Activated naive CD4-positive, alpha-beta T cell treated with anti-CD3 and anti-CD28 coated beads, Interleukin-2, amount 50 U/mL, for 72 hours (primary cell): ENCODE measurements at regions not wholly inside any gene's neighbourhood (a gene's known extent, or its start where the extent isn't known, plus 50 kb on each side); places are given as distances from the start of the nearest gene placed in this dataset.

Source experiments
- ATAC-seq, 2 donors: fragments of 150-1000 bp; cut with Tn5 transposase; 2 replicates each; pipeline ENCODE4 v1.10.0; 2021; ENCODE audit warnings: mild to moderate bottlenecking in 2 of 2, moderate library complexity in 2 of 2
- DNase-seq, 2 donors: peaks; one replicate each; pipeline ENCODE4 v3.0.0; 2021 to 2022; ENCODE audit warnings: low spot score in 2 of 2
- H3K27ac Mint-ChIP-seq, 2 donors: one replicate each; pipeline ENCODE4 v1.8.0; 2022; ENCODE audit warnings: mild to moderate bottlenecking in 2 of 2, mixed read lengths in 2 of 2
- H3K36me3 Mint-ChIP-seq, 2 donors: one replicate each; pipeline ENCODE4 v1.8.0; 2022; ENCODE audit warnings: mixed read lengths in 2 of 2
- H3K9me3 Mint-ChIP-seq, 2 donors: one replicate each; pipeline ENCODE4 v1.8.0; 2022; ENCODE audit warnings: mixed read lengths in 2 of 2

DNA sequence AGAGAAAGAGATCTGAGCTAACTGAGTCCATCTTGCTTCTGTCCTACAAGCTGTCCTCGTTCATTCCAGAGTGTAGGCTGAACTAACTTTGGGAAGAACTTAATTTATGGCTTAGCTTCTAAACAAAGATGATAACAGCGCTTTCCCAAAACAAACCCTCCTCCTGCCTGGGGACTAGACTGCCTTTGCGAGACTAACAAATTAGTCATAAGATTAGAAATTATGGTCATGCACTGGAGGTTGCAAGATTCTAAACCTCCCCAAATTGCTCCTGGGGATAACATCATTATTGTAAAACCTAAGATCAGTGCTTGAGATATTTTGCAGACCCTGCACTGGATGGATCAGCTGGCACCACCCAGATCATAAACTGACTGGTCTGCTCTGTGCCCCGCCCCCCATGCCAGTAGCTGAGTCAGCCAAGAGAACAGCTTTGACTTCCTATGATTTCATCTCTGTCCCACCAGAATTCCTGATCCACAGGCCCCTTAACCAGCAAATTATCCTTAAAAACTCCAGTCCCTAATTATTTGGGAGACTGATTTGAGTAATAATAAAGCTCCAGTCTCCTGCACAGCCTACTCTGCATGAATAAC is 883.3 kb downstream of the TRIML1 start:
- ATAC-seq (no peak), DNase-seq (no peak)
- peaks cover 10 to 19% of the 10 kb centered on the region in 2 donors for H3K9me3 Mint-ChIP-seq
- no peak overlapping the region for H3K27ac Mint-ChIP-seq
- no peaks in the 10 kb centered on the region for H3K36me3 Mint-ChIP-seq

- Mint-ChIP-seq H3K27ac (no peak overlapping the region), H3K9me3 (peaks cover 0 to 5% of the 10 kb centered on the region in 2 donors), H3K36me3 (no peaks in the 10 kb centered on the region)
- ATAC-seq: no peak
- no peak for DNase-seq
Observed at GRCh38 chr4:189029976-189030504, 890.8 kb downstream of the TRIML1 start.

DNA sequence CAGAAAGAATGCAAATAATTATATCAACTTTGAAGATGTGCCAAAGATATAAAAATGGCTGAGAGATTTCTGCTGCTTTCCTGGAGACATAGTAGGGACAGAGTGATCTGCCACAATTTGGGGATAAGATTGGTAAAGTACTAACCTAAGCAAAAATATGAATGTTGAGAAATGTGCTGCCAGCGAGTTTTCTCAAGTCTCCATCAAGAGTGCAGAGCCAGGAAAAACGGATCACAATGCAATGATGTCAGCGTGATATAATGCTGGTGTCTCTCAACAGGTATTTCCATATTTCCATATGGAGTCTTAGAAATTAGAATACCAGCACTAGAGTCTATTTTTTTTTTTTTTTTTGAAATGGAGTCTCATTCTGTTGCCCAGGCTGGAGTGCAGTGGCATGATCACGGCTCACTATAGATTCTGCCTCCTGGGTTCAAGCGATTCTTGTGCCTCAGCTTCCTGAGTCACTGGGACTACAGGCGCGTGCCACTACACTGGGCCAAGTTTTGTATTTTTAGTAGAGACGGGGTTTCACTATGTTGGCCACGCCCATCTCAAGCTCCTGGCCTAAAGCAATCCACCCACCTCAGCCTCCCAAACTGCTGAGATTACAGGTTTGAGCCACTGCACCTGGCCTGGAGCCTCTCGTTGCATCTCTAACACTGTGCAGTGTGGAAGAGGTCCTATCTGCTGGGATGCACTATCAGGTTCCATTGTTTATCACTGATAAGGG is 893.5 kb downstream of the TRIML1 start:
- Mint-ChIP-seq H3K9me3 (peaks cover 5 to 8% of the 10 kb centered on the region in 2 donors), H3K36me3 (no peaks in the 10 kb centered on the region), H3K27ac (no peak overlapping the region)
- DNase-seq: no peak
- no peak for ATAC-seq

- ATAC-seq (no peak), DNase-seq (no peak)
- Mint-ChIP-seq H3K9me3 (peaks cover 6 to 8% of the 10 kb centered on the region in 2 donors), H3K27ac (no peak overlapping the region), H3K36me3 (no peaks in the 10 kb centered on the region)
Observed at GRCh38 chr4:189033801-189034347, 894.6 kb downstream of the TRIML1 start.

GRCh38 chr4:189035091-189035490 is 895.9 kb downstream of the TRIML1 start:
- no peaks in the 10 kb centered on the region for H3K36me3 Mint-ChIP-seq
- no peak for ATAC-seq
- no peak for DNase-seq
- H3K9me3 Mint-ChIP-seq: peaks cover 7 to 10% of the 10 kb centered on the region in 2 donors
- H3K27ac Mint-ChIP-seq: no peak overlapping the region

GRCh38 chr4:189035654-189036053 is 896.4 kb downstream of the TRIML1 start:
- Mint-ChIP-seq H3K9me3 (peaks cover 9 to 12% of the 10 kb centered on the region in 2 donors), H3K36me3 (no peaks in the 10 kb centered on the region), H3K27ac (no peak overlapping the region)
- ATAC-seq (no peak), DNase-seq (no peak)

DNA sequence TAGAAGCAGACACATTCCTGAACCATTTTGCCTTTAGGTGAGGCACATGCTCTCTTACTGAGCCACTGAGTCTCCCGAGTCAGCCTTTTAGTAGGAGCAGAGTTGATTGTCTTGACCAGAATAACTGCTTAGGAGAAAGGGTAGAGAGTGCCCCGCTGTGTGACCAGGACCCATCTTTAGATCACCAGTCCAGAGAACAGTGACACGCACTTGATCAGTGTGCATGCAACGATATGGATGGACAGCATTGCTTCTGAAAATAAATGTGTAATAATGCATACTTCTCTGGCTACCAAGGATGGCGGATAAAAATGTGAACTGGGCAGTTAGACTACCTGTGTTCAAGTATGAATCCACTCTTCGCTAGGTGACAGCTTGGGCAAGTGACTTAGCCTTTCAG is 897.7 kb downstream of the TRIML1 start:
- DNase-seq (no peak), ATAC-seq (no peak)
- Mint-ChIP-seq H3K9me3 (peaks cover 9 to 12% of the 10 kb centered on the region in 2 donors), H3K36me3 (no peaks in the 10 kb centered on the region), H3K27ac (no peak overlapping the region)

- Mint-ChIP-seq H3K36me3 (no peaks in the 10 kb centered on the region), H3K9me3 (peaks cover 11 to 12% of the 10 kb centered on the region in 2 donors), H3K27ac (no peak overlapping the region)
- no peak for DNase-seq
- ATAC-seq: no peak
Observed at GRCh38 chr4:189046642-189047041, 894.0 kb upstream of the FRG1 start.

- Mint-ChIP-seq H3K9me3 (peaks cover 4% of the 10 kb centered on the region in 2 donors), H3K36me3 (no peaks in the 10 kb centered on the region), H3K27ac (no peak overlapping the region)
- ATAC-seq (no peak), DNase-seq (no peak)
Observed at GRCh38 chr4:189048119-189048518, 892.6 kb upstream of the FRG1 start.

- Mint-ChIP-seq H3K9me3 (peaks cover 7% of the 10 kb centered on the region in 2 donors), H3K27ac (no peak overlapping the region), H3K36me3 (no peaks in the 10 kb centered on the region)
- ATAC-seq (no peak), DNase-seq (no peak)
Observed at GRCh38 chr4:189049682-189050081, 891.0 kb upstream of the FRG1 start.

- ATAC-seq (no peak), DNase-seq (no peak)
- H3K27ac Mint-ChIP-seq: no peak overlapping the region
- peaks cover 7% of the 10 kb centered on the region in 2 donors for H3K9me3 Mint-ChIP-seq
- H3K36me3 Mint-ChIP-seq: no peaks in the 10 kb centered on the region
Observed at GRCh38 chr4:189050643-189051042, 890.0 kb upstream of the FRG1 start.

GRCh38 chr4:189053621-189054020 is 887.1 kb upstream of the FRG1 start:
- Mint-ChIP-seq H3K27ac (no peak overlapping the region), H3K36me3 (no peaks in the 10 kb centered on the region), H3K9me3 (peaks cover 10 to 13% of the 10 kb centered on the region in 2 donors)
- ATAC-seq (no peak), DNase-seq (no peak)

GRCh38 chr4:189060104-189060503 is 880.6 kb upstream of the FRG1 start:
- Mint-ChIP-seq H3K36me3 (peaks cover 0 to 7% of the 10 kb centered on the region in 2 donors), H3K9me3 (peaks cover 14 to 24% of the 10 kb centered on the region in 2 donors), H3K27ac (no peak overlapping the region)
- no peak for DNase-seq
- ATAC-seq: no peak

DNA sequence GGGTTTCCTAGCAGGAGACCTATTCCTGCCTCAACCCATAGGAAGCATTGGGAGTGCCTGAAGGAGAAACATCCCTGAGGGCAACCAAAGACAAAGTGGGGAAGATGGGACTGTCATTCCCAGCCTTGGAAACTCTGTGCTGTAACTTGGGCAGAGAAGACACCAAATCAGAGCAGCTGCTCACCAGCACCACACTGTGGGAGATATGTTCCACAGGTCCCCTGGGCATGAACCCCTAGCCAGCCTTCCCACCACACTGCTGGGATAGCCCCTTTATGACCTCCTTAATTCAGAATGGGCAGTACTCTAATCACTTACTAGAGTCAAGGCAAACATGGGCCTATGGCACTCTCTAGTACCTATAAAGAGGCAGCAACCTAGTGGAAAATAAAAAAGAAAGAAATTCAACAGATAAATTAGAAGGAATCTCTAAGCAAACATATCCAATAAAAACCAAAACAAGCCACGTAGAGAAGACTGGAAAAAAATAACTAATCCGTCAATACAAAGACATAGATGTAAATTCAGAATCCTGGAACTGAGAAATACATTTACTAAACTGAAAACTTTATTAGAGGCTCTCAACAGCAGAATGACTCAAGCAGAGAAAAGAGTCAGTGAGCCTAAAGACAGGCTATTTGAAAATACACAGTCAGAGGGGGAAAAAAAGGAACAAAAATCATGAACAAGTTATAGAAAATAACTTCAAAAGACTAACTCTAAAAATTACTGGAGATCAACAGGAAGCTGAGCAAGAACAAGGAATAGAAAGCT is 878.4 kb upstream of the FRG1 start:
- DNase-seq (no peak), ATAC-seq (no peak)
- Mint-ChIP-seq H3K36me3 (peaks cover 0 to 7% of the 10 kb centered on the region in 2 donors), H3K9me3 (peaks cover 23 to 29% of the 10 kb centered on the region in 2 donors), H3K27ac (no peak overlapping the region)

- Mint-ChIP-seq H3K9me3 (peaks cover 27 to 36% of the 10 kb centered on the region in 2 donors), H3K36me3 (peaks cover 0 to 4% of the 10 kb centered on the region in 2 donors), H3K27ac (no peak overlapping the region)
- DNase-seq: no peak
- ATAC-seq: no peak
Observed at GRCh38 chr4:189069772-189070171, 870.9 kb upstream of the FRG1 start.

GRCh38 chr4:189071241-189071640 is 869.4 kb upstream of the FRG1 start:
- DNase-seq (no peak), ATAC-seq (no peak)
- Mint-ChIP-seq H3K9me3 (peaks cover 27 to 40% of the 10 kb centered on the region in 2 donors), H3K36me3 (peaks cover 0 to 4% of the 10 kb centered on the region in 2 donors), H3K27ac (no peak overlapping the region)

- ATAC-seq: no peak
- no peak for DNase-seq
- H3K27ac Mint-ChIP-seq: no peak overlapping the region
- peaks cover 18 to 31% of the 10 kb centered on the region in 2 donors for H3K9me3 Mint-ChIP-seq
- H3K36me3 Mint-ChIP-seq: peaks cover 0 to 4% of the 10 kb centered on the region in 2 donors
Observed at GRCh38 chr4:189073739-189074138, 866.9 kb upstream of the FRG1 start.
